ENCODE measurements at regions not wholly inside any gene's neighbourhood (a gene's known extent, or its start where the extent isn't known, plus 50 kb on each side); places are given as distances from the start of the nearest gene placed in this dataset.

GRCh38 chr4:53802500-53802899 is 211.2 kb upstream of the LNX1 start:
- Histone ChIP-seq H3K4me1 (no peaks in the 10 kb centered on the region), H3K27me3 (ENCODE audit: low read depth) (peaks cover under 1% of the 10 kb centered on the region), H3K36me3 (no peaks in the 10 kb centered on the region), H3K27ac (replicated peaks) (no peak overlapping the region), H3K4me3 (no peak overlapping the region), H3K9me3 (replicated peaks) (no peaks in the 10 kb centered on the region)
- TF ChIP-seq CTCF (IDR thresholded peaks at IDR 0.05; ENCODE audit: borderline replicate concordance): no peak
- intact Hi-C loops (cut with micrococcal nuclease): no loop called here
- no peak for DNase-seq

- intact Hi-C loops (cut with micrococcal nuclease): no loop called here
- no peak overlapping the region for H3K27ac ChIP-seq (replicated peaks)
- H3K4me1 ChIP-seq: no peaks in the 10 kb centered on the region
- H3K36me3 ChIP-seq: no peaks in the 10 kb centered on the region
- peaks cover 3% of the 10 kb centered on the region for H3K27me3 ChIP-seq (ENCODE audit: low read depth)
- TF ChIP-seq CTCF (IDR thresholded peaks at IDR 0.05; ENCODE audit: borderline replicate concordance): no peak
- no peak for DNase-seq
- H3K9me3 ChIP-seq (replicated peaks): no peaks in the 10 kb centered on the region
- H3K4me3 ChIP-seq: no peak overlapping the region
Observed at GRCh38 chr4:53801373-53801772, 210.1 kb upstream of the LNX1 start.

GRCh38 chr4:53800741-53801140 is 209.5 kb upstream of the LNX1 start:
- Histone ChIP-seq H3K27ac (replicated peaks) (no peak overlapping the region), H3K27me3 (ENCODE audit: low read depth) (peaks cover 3% of the 10 kb centered on the region), H3K36me3 (no peaks in the 10 kb centered on the region), H3K4me3 (no peak overlapping the region), H3K4me1 (no peaks in the 10 kb centered on the region), H3K9me3 (replicated peaks) (no peaks in the 10 kb centered on the region)
- TF ChIP-seq CTCF (IDR thresholded peaks at IDR 0.05; ENCODE audit: borderline replicate concordance): no peak
- intact Hi-C loops (cut with micrococcal nuclease): no loop called here
- DNase-seq: no peak

GRCh38 chr4:53793096-53793495 is 201.8 kb upstream of the LNX1 start:
- Histone ChIP-seq H3K27me3 (ENCODE audit: low read depth) (peaks cover 30% of the 10 kb centered on the region), H3K9me3 (replicated peaks) (no peaks in the 10 kb centered on the region), H3K4me3 (no peak overlapping the region), H3K36me3 (no peaks in the 10 kb centered on the region), H3K27ac (replicated peaks) (no peak overlapping the region), H3K4me1 (no peaks in the 10 kb centered on the region)
- no peak for TF ChIP-seq CTCF (IDR thresholded peaks at IDR 0.05; ENCODE audit: borderline replicate concordance)
- intact Hi-C loops (cut with micrococcal nuclease): no loop called here
- DNase-seq: no peak

GRCh38 chr4:53790286-53790685 is 199.0 kb upstream of the LNX1 start:
- no peaks in the 10 kb centered on the region for H3K36me3 ChIP-seq
- no peak overlapping the region for H3K27ac ChIP-seq (replicated peaks)
- no peak overlapping the region for H3K4me3 ChIP-seq
- no peaks in the 10 kb centered on the region for H3K4me1 ChIP-seq
- intact Hi-C loops (cut with micrococcal nuclease): no loop called here
- no peak for DNase-seq
- no peak for TF ChIP-seq CTCF (IDR thresholded peaks at IDR 0.05; ENCODE audit: borderline replicate concordance)
- H3K27me3 ChIP-seq (ENCODE audit: low read depth): peaks cover 22% of the 10 kb centered on the region
- no peaks in the 10 kb centered on the region for H3K9me3 ChIP-seq (replicated peaks)

- H3K36me3 ChIP-seq: no peaks in the 10 kb centered on the region
- DNase-seq: no peak
- TF ChIP-seq CTCF (IDR thresholded peaks at IDR 0.05; ENCODE audit: borderline replicate concordance): no peak
- no peak overlapping the region for H3K27ac ChIP-seq (replicated peaks)
- H3K27me3 ChIP-seq (ENCODE audit: low read depth): peaks cover 19% of the 10 kb centered on the region
- no peak overlapping the region for H3K4me3 ChIP-seq
- no peaks in the 10 kb centered on the region for H3K9me3 ChIP-seq (replicated peaks)
- intact Hi-C loops (cut with micrococcal nuclease): no loop called here
- no peaks in the 10 kb centered on the region for H3K4me1 ChIP-seq
Observed at GRCh38 chr4:53788621-53789020, 197.3 kb upstream of the LNX1 start.
